Muscle layer of colon (tissue), 2 donors: ENCODE measurements at regions not wholly inside any gene's neighbourhood (a gene's known extent, or its start where the extent isn't known, plus 50 kb on each side); places are given as distances from the start of the nearest gene placed in this dataset.

Experiments
- H3K27ac ChIP-seq: one replicate; pipeline ENCODE4 v1.7.0; 2013; ENCODE audit warnings: low read depth, mild to moderate bottlenecking, low read length, moderate library complexity
- H3K27me3 ChIP-seq, 2 donors: one replicate each; pipeline ENCODE4 v1.7.0; 2013; ENCODE audit warnings: low read length in 2 of 2, mild to moderate bottlenecking in 2 of 2; ENCODE audit not compliant: insufficient read depth in 2 of 2, control insufficient read depth in 1 of 2
- H3K36me3 ChIP-seq: one replicate; pipeline ENCODE4 v1.7.0; 2013; ENCODE audit warnings: mild to moderate bottlenecking, low read length; ENCODE audit not compliant: insufficient read depth
- H3K4me1 ChIP-seq: one replicate; pipeline ENCODE4 v1.7.0; 2013; ENCODE audit warnings: mild to moderate bottlenecking, low read length; ENCODE audit not compliant: insufficient read depth
- H3K4me3 ChIP-seq, 2 donors: one replicate each; pipeline ENCODE4 v1.7.0; 2013; ENCODE audit warnings: low read length in 2 of 2, low read depth in 1 of 2, mild to moderate bottlenecking in 1 of 2, moderate library complexity in 1 of 2
- H3K9ac ChIP-seq: one replicate; pipeline ENCODE4 v1.7.0; 2013; ENCODE audit warnings: low read length
- H3K9me3 ChIP-seq: one replicate; pipeline ENCODE4 v1.7.0; 2013; ENCODE audit warnings: mild to moderate bottlenecking, low read length
- donor health status: abdominal sarcoma.
- donor health status: Adenocarcinoma of cecum.

GRCh38 chr2:200221055-200221955 is 85.2 kb upstream of the SPATS2L start:
- no peak overlapping the region for H3K4me3 ChIP-seq
- H3K27ac ChIP-seq, result no peak overlapping the region
- H3K9ac ChIP-seq, result no peak overlapping the region
- no peaks in the 10 kb centered on the region for H3K36me3 ChIP-seq
- no peaks in the 10 kb centered on the region for H3K9me3 ChIP-seq
- H3K27me3 ChIP-seq, result no peaks in the 10 kb centered on the region
- H3K4me1 ChIP-seq, result no peaks in the 10 kb centered on the region

- Histone ChIP-seq H3K27me3 (no peaks in the 10 kb centered on the region), H3K9me3 (no peaks in the 10 kb centered on the region), H3K9ac (no peak overlapping the region), H3K4me1 (no peaks in the 10 kb centered on the region), H3K4me3 (no peak overlapping the region), H3K36me3 (no peaks in the 10 kb centered on the region), H3K27ac (no peak overlapping the region)
Observed at GRCh38 chr2:200222791-200223190, 83.7 kb upstream of the SPATS2L start.

- Histone ChIP-seq H3K9me3 (no peaks in the 10 kb centered on the region), H3K4me1 (no peaks in the 10 kb centered on the region), H3K27ac (no peak overlapping the region)
Observed at GRCh38 chr2:200223205-200223784, 83.2 kb upstream of the SPATS2L start.

GRCh38 chr2:200225951-200226350 is 80.5 kb upstream of the SPATS2L start:
- Histone ChIP-seq H3K36me3 (no peaks in the 10 kb centered on the region), H3K4me1 (no peaks in the 10 kb centered on the region), H3K9me3 (no peaks in the 10 kb centered on the region), H3K9ac (no peak overlapping the region), H3K27me3 (no peaks in the 10 kb centered on the region), H3K27ac (no peak overlapping the region), H3K4me3 (no peak overlapping the region)

More at GRCh38 chr2:200223205-200223784, 83.2 kb upstream of the SPATS2L start:
- Histone ChIP-seq H3K9ac (no peak overlapping the region), H3K27me3 (no peaks in the 10 kb centered on the region), H3K4me3 (no peak overlapping the region), H3K36me3 (no peaks in the 10 kb centered on the region)

- no peak overlapping the region for H3K4me3 ChIP-seq
- H3K9ac ChIP-seq, result no peak overlapping the region
- no peaks in the 10 kb centered on the region for H3K4me1 ChIP-seq
- no peaks in the 10 kb centered on the region for H3K9me3 ChIP-seq
- no peaks in the 10 kb centered on the region for H3K36me3 ChIP-seq
- H3K27me3 ChIP-seq, result no peaks in the 10 kb centered on the region
- no peak overlapping the region for H3K27ac ChIP-seq
Observed at GRCh38 chr2:200226451-200227426, 79.8 kb upstream of the SPATS2L start.

- no peak overlapping the region for H3K27ac ChIP-seq
- H3K9me3 ChIP-seq, result no peaks in the 10 kb centered on the region
- H3K4me3 ChIP-seq, result no peak overlapping the region
- H3K4me1 ChIP-seq, result no peaks in the 10 kb centered on the region
- H3K36me3 ChIP-seq, result no peaks in the 10 kb centered on the region
- no peak overlapping the region for H3K9ac ChIP-seq
- no peaks in the 10 kb centered on the region for H3K27me3 ChIP-seq
Observed at GRCh38 chr2:200230716-200231115, 75.8 kb upstream of the SPATS2L start.

- H3K9me3 ChIP-seq, result no peaks in the 10 kb centered on the region
Observed at GRCh38 chr2:200235533-200235932, 71.0 kb upstream of the SPATS2L start.

GRCh38 chr2:200239216-200239615 is 67.3 kb upstream of the SPATS2L start:
- Histone ChIP-seq H3K9me3 (no peaks in the 10 kb centered on the region), H3K36me3 (no peaks in the 10 kb centered on the region), H3K4me3 (no peak overlapping the region), H3K9ac (no peak overlapping the region), H3K27me3 (no peaks in the 10 kb centered on the region), H3K27ac (no peak overlapping the region), H3K4me1 (no peaks in the 10 kb centered on the region)

More at GRCh38 chr2:200235533-200235932, 71.0 kb upstream of the SPATS2L start:
- Histone ChIP-seq H3K4me3 (no peak overlapping the region), H3K9ac (no peak overlapping the region), H3K27ac (no peak overlapping the region), H3K4me1 (no peaks in the 10 kb centered on the region), H3K27me3 (no peaks in the 10 kb centered on the region), H3K36me3 (no peaks in the 10 kb centered on the region)

- Histone ChIP-seq H3K27me3 (no peaks in the 10 kb centered on the region), H3K27ac (no peak overlapping the region), H3K36me3 (no peaks in the 10 kb centered on the region), H3K4me1 (no peaks in the 10 kb centered on the region), H3K9me3 (no peaks in the 10 kb centered on the region), H3K4me3 (no peak overlapping the region), H3K9ac (no peak overlapping the region)
Observed at GRCh38 chr2:200242570-200242969, 63.9 kb upstream of the SPATS2L start.

GRCh38 chr2:200243441-200243840 is 63.1 kb upstream of the SPATS2L start:
- H3K9me3 ChIP-seq, result no peaks in the 10 kb centered on the region
- no peaks in the 10 kb centered on the region for H3K27me3 ChIP-seq
- no peaks in the 10 kb centered on the region for H3K4me1 ChIP-seq
- no peak overlapping the region for H3K9ac ChIP-seq
- no peaks in the 10 kb centered on the region for H3K36me3 ChIP-seq
- H3K27ac ChIP-seq, result no peak overlapping the region
- no peak overlapping the region for H3K4me3 ChIP-seq

GRCh38 chr2:200244111-200244510 is 62.4 kb upstream of the SPATS2L start:
- no peak overlapping the region for H3K4me3 ChIP-seq
- H3K9me3 ChIP-seq, result no peaks in the 10 kb centered on the region
- H3K9ac ChIP-seq, result no peak overlapping the region
- no peak overlapping the region for H3K27ac ChIP-seq
- H3K4me1 ChIP-seq, result no peaks in the 10 kb centered on the region
- no peaks in the 10 kb centered on the region for H3K36me3 ChIP-seq
- H3K27me3 ChIP-seq, result no peaks in the 10 kb centered on the region
